ENCODE measurements at regions not wholly inside any gene's neighbourhood (a gene's known extent, or its start where the extent isn't known, plus 50 kb on each side); places are given as distances from the start of the nearest gene placed in this dataset.
"Not testable (repeated sequence)": the region's sequence is repeated elsewhere in the genome, so short reads cannot be mapped to it uniquely, and the experiment has no call there.

GRCh38 chr2:139427164-139427563, 647.0 kb upstream of the NXPH2 start:
- DNase-seq (ENCODE audit: low read depth, low spot score) = no peak
- peaks cover 2% of the 10 kb centered on the region for H3K9me3 ChIP-seq (ENCODE audit: control insufficient read depth, insufficient read depth, low read length)
- H3K27me3 ChIP-seq (ENCODE audit: control insufficient read depth, insufficient read depth, low read length) = no peaks in the 10 kb centered on the region
- CTCF ChIA-PET = no interaction called here
- POLR2A ChIA-PET = no interaction called here
- no peak for TF ChIP-seq CTCF (IDR thresholded peaks at IDR 0.05; ENCODE audit: low read depth, low read length)
- H3K27ac ChIP-seq (ENCODE audit: low read depth, low read length) = no peak overlapping the region
- H3K4me3 ChIP-seq (ENCODE audit: low read depth, low read length) = no peak overlapping the region

GRCh38 chr2:139424101-139424500, 643.9 kb upstream of the NXPH2 start:
- no peak overlapping the region for H3K27ac ChIP-seq (ENCODE audit: low read depth, low read length)
- no peak for TF ChIP-seq CTCF (IDR thresholded peaks at IDR 0.05; ENCODE audit: low read depth, low read length)
- no peak for DNase-seq (ENCODE audit: low read depth, low spot score)
- no peak overlapping the region for H3K4me3 ChIP-seq (ENCODE audit: low read depth, low read length)
- H3K27me3 ChIP-seq (ENCODE audit: control insufficient read depth, insufficient read depth, low read length) = no peaks in the 10 kb centered on the region
- ChIA-PET CTCF (no interaction called here), POLR2A (no interaction called here)
- H3K9me3 ChIP-seq (ENCODE audit: control insufficient read depth, insufficient read depth, low read length) = no peaks in the 10 kb centered on the region; the same call in 1 of the 2 replicates

- ChIA-PET CTCF (no interaction called here), POLR2A (no interaction called here)
- DNase-seq (ENCODE audit: low read depth, low spot score) = no peak
- Histone ChIP-seq H3K9me3 (ENCODE audit: control insufficient read depth, insufficient read depth, low read length) (peaks cover 23% of the 10 kb centered on the region), H3K4me3 (ENCODE audit: low read depth, low read length) (no peak overlapping the region), H3K27me3 (ENCODE audit: control insufficient read depth, insufficient read depth, low read length) (no peaks in the 10 kb centered on the region), H3K27ac (ENCODE audit: low read depth, low read length) (no peak overlapping the region)
- TF ChIP-seq CTCF (IDR thresholded peaks at IDR 0.05; ENCODE audit: low read depth, low read length) = no peak
These were observed 631.0 kb upstream of the NXPH2 start for GRCh38 chr2:139411236-139411635.

- H3K27ac ChIP-seq (ENCODE audit: low read depth, low read length); POLR2A ChIA-PET; H3K4me3 ChIP-seq (ENCODE audit: low read depth, low read length); H3K27me3 ChIP-seq (ENCODE audit: control insufficient read depth, insufficient read depth, low read length); CTCF ChIA-PET; DNase-seq (ENCODE audit: low read depth, low spot score): not testable (repeated sequence)
- peaks cover 23% of the 10 kb centered on the region for H3K9me3 ChIP-seq (ENCODE audit: control insufficient read depth, insufficient read depth, low read length)
These were observed 630.6 kb upstream of the NXPH2 start for GRCh38 chr2:139410833-139411174.

- DNase-seq (ENCODE audit: low read depth, low spot score); POLR2A ChIA-PET; H3K4me3 ChIP-seq (ENCODE audit: low read depth, low read length); H3K27ac ChIP-seq (ENCODE audit: low read depth, low read length); CTCF ChIA-PET; H3K27me3 ChIP-seq (ENCODE audit: control insufficient read depth, insufficient read depth, low read length): not testable (repeated sequence)
- peaks cover 23% of the 10 kb centered on the region for H3K9me3 ChIP-seq (ENCODE audit: control insufficient read depth, insufficient read depth, low read length)
These were observed 630.1 kb upstream of the NXPH2 start for GRCh38 chr2:139410147-139410832.

- ChIA-PET CTCF (no interaction called here), POLR2A (no interaction called here)
- no peak for TF ChIP-seq CTCF (IDR thresholded peaks at IDR 0.05; ENCODE audit: low read depth, low read length)
- Histone ChIP-seq H3K4me3 (ENCODE audit: low read depth, low read length) (no peak overlapping the region), H3K27me3 (ENCODE audit: control insufficient read depth, insufficient read depth, low read length) (no peaks in the 10 kb centered on the region), H3K27ac (ENCODE audit: low read depth, low read length) (no peak overlapping the region), H3K9me3 (ENCODE audit: control insufficient read depth, insufficient read depth, low read length) (peaks cover 23% of the 10 kb centered on the region)
- no peak for DNase-seq (ENCODE audit: low read depth, low spot score)
These were observed 629.0 kb upstream of the NXPH2 start for GRCh38 chr2:139409212-139409611.
